ENCODE measurements at regions not wholly inside any gene's neighbourhood (a gene's known extent, or its start where the extent isn't known, plus 50 kb on each side); places are given as distances from the start of the nearest gene placed in this dataset.

DNA sequence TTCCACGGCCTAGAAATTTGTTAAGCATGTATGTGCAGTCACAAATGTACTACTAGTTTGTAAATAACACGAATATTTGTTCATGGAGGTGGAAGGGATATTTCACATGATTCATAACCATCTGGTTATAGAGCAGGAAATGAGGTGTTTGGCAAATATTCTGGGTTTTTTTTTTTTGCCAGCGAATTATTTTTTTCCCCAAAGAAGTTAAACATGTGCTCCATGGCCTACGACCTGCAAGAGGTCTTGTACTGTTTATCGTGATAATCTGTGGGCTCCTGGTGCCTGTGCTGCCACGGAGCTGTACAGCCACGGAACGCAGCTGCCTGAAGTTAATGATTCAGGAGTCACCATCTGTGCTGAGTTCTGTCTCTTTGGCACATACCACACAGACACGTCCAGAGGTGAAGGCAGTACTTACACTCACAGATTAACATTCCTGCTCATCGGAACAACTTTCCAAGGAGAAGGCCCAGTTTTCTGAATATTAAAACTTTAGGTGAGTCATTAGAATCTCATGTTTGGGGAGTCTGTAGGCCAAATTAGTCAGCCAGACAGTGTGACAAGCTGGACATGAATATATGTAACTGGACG lies 156.3 kb downstream of the TMX1 start:
- DNase-seq: no peak
- Mint-ChIP-seq H3K4me3 (no peak overlapping the region), H3K4me1 (no peaks in the 10 kb centered on the region), H3K27me3 (peaks cover 7% of the 10 kb centered on the region), H3K27ac (no peak overlapping the region), H3K36me3 (no peaks in the 10 kb centered on the region), H3K9me3 (no peaks in the 10 kb centered on the region)
- CTCF ChIA-PET: no interaction called here

DNA sequence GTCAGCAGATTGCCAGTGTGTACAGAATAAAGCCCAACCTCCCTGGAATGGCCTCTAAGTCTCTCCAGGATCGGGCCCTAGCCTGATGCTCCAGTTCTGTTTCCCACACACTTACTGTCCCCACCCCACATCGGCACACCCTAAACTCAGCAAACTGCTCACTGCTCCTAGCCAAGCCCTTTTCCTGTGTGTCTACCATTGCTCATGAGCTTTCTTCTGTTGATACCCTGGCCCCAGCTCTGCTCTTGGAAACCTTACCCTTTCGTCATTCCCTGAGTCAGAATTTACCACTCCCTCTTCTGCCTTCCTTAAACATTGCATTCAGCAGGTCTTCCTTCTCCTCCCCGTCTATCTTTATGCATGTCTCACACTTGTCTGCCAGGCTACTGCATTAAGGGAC lies 158.9 kb downstream of the TMX1 start:
- CTCF ChIA-PET: no interaction called here
- H3K36me3 Mint-ChIP-seq: no peaks in the 10 kb centered on the region
- H3K27me3 Mint-ChIP-seq: peaks cover 7% of the 10 kb centered on the region
- H3K9me3 Mint-ChIP-seq: no peaks in the 10 kb centered on the region
- H3K4me1 Mint-ChIP-seq: no peaks in the 10 kb centered on the region
- H3K4me3 Mint-ChIP-seq: no peak overlapping the region
- no peak for DNase-seq
- H3K27ac Mint-ChIP-seq: no peak overlapping the region

DNA sequence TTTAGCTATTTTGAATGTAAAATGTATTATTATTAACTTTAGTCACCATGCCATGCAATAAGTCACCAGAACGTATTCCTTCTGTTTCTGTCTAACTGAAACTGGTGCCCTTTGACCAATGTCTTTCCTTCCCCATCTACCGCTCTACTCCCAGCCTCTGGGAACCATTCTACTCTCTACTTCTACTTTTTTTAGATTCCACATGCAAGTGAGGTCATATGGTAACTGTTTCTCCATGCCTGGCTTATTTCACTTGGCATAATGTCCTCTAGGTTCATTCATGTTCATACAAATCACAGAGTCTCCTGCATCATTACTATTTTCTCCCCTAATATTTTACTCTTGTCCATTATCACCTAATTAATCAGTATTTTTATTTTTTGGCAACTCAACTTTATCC lies 160.1 kb downstream of the TMX1 start:
- Mint-ChIP-seq H3K9me3 (no peaks in the 10 kb centered on the region), H3K27ac (no peak overlapping the region), H3K27me3 (peaks cover 7% of the 10 kb centered on the region), H3K4me3 (no peak overlapping the region), H3K4me1 (no peaks in the 10 kb centered on the region), H3K36me3 (no peaks in the 10 kb centered on the region)
- CTCF ChIA-PET: no interaction called here
- no peak for DNase-seq

DNA sequence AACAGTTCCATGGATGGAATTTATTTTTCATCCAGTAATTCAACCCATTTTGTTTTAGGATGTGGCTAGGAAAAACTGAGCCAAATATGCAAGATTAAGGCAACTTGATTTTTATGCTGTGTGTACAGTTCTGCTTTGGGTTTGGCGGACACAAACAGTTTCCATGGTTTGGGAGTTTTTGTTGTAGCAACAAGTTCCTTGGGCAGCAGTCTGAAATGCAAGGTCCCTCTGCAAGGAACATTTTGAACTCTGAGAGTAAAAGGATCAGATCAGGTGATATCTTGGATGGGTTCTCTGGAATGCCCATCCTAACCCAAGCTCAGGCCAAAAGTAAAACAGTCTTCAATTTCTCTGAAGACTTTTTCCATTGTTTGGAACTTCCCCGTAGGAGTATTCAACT lies 161.2 kb downstream of the TMX1 start:
- DNase-seq: no peak
- CTCF ChIA-PET: no interaction called here
- Mint-ChIP-seq H3K36me3 (no peaks in the 10 kb centered on the region), H3K9me3 (no peaks in the 10 kb centered on the region), H3K27me3 (peaks cover 7% of the 10 kb centered on the region), H3K4me1 (no peaks in the 10 kb centered on the region), H3K27ac (no peak overlapping the region), H3K4me3 (no peak overlapping the region)

DNA sequence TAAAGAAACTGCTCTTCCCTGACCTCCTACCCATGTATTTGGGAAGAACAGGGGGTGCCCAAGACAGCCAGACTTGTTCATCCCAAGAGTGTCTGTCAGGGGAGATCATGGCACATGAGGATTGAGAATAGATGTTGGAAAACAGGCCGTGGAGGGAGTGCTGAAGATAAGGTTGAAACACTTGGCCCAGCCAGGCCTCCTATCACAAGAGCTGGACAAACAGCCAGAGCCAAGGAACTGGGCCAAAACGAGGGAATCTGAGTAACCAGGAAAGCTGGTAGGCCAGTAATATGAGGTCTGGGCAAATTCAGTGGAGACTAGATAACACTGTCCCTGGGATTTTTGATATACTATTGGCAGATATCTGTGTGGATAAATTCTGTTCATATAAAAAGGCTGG lies 161.7 kb downstream of the TMX1 start:
- H3K36me3 Mint-ChIP-seq: no peaks in the 10 kb centered on the region
- peaks cover 7% of the 10 kb centered on the region for H3K27me3 Mint-ChIP-seq
- no peaks in the 10 kb centered on the region for H3K9me3 Mint-ChIP-seq
- no peak overlapping the region for H3K4me3 Mint-ChIP-seq
- H3K27ac Mint-ChIP-seq: no peak overlapping the region
- no peaks in the 10 kb centered on the region for H3K4me1 Mint-ChIP-seq
- CTCF ChIA-PET: no interaction called here
- DNase-seq: no peak

DNA sequence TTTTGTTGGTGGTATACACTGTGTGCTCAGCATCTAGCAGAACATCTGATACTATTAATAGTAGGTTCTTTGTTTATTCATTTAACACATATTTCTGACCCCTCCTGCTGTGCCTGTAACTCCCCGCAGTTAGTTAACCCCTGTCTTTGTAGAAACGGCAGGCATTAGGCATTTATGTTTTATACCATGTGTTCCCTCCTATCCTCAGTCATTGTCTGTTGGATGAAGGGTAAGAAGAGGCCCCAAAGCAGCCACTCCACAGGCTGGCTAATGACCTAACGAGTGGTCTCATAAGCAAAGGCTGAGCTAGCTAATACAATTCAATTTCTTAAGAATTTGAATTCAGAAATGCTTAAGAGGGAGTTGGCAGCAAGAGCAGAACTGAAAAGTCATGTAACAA lies 170.8 kb downstream of the TMX1 start:
- Mint-ChIP-seq H3K9me3 (peaks cover 6% of the 10 kb centered on the region), H3K27ac (no peak overlapping the region), H3K4me3 (no peak overlapping the region), H3K27me3 (no peaks in the 10 kb centered on the region), H3K4me1 (no peaks in the 10 kb centered on the region), H3K36me3 (no peaks in the 10 kb centered on the region)
- DNase-seq: no peak
- CTCF ChIA-PET: no interaction called here

DNA sequence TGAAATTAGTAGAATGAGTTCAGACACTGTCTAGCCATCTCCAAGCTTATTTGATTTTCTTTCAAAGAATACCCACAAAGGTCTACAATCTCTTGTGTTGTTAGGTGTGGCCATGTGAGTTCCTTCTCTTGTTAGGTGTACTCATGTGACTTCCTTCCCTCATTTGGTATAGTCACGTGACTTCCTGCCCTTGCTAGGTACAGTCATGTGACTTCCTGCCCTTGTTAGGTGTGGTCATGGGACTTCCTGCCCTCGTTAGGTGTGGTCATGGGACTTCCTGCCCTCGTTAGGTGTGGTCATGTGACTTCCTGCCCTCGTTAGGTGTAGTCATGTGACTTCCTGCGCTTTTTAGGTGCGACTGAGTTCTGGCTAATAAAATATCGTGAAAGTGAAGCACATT lies 179.6 kb downstream of the TMX1 start:
- H3K4me3 Mint-ChIP-seq: peak overlapping the region; percentile 6
- peak overlapping the region; percentile 87 for H3K27ac Mint-ChIP-seq
- CTCF ChIA-PET: no interaction called here
- DNase-seq: peak; percentile 57
- no peaks in the 10 kb centered on the region for H3K27me3 Mint-ChIP-seq
- H3K36me3 Mint-ChIP-seq: peaks cover 9% of the 10 kb centered on the region
- H3K4me1 Mint-ChIP-seq: peaks cover 14% of the 10 kb centered on the region
- peaks cover 39% of the 10 kb centered on the region for H3K9me3 Mint-ChIP-seq

DNA sequence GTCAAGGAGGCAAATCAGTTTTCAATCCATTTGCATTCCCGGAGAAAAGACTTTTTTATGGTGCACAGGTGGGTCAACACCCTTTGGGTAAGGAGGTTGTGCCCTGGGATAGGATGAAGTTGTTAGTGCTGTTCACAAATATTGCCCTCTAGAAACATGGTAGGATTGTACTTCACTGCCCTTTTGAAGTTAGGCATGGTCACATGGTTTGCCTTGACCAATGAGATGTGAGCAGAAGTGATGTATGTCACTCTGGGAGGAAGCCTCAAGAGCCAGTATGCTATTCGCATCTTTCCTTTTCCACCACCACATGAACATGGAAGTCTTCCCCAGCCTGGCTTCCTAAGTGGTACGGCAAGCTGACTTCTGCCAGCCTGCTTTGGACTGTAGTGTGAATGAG lies 182.7 kb downstream of the TMX1 start:
- CTCF ChIA-PET: interaction anchor here (1.1 kb wide), 1 partner anchor 357 kb away, joined by 4 read pairs; no protein-coding TSS in a partner anchor
- Mint-ChIP-seq H3K27me3 (no peaks in the 10 kb centered on the region), H3K4me1 (peaks cover 14% of the 10 kb centered on the region), H3K4me3 (no peak overlapping the region), H3K27ac (no peak overlapping the region), H3K9me3 (peaks cover 32% of the 10 kb centered on the region), H3K36me3 (peaks cover 9% of the 10 kb centered on the region)
- no peak for DNase-seq

DNA sequence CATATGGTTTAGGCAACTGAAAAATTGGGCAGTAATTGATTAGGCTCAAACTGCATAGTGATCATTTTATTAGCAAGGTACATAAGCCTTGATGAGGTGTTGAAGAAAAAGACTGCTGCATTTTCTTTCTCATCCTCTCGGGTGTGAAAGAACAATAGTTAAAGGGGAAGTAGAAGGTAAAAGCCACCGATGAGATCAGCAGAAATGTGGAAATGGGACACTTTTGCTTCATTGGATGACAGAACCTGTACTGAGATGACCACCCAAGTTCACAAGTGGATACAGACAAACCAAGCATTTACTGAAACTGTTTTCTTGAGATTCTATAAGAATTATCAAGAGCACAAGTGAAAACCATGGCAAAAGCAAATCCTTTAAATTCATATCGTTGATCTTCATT lies 184.0 kb downstream of the TMX1 start:
- H3K4me3 Mint-ChIP-seq: no peak overlapping the region
- DNase-seq: no peak
- H3K4me1 Mint-ChIP-seq: peaks cover 14% of the 10 kb centered on the region
- H3K36me3 Mint-ChIP-seq: peaks cover 9% of the 10 kb centered on the region
- peaks cover 5% of the 10 kb centered on the region for H3K27me3 Mint-ChIP-seq
- CTCF ChIA-PET: no interaction called here
- H3K9me3 Mint-ChIP-seq: peaks cover 28% of the 10 kb centered on the region
- no peak overlapping the region for H3K27ac Mint-ChIP-seq

DNA sequence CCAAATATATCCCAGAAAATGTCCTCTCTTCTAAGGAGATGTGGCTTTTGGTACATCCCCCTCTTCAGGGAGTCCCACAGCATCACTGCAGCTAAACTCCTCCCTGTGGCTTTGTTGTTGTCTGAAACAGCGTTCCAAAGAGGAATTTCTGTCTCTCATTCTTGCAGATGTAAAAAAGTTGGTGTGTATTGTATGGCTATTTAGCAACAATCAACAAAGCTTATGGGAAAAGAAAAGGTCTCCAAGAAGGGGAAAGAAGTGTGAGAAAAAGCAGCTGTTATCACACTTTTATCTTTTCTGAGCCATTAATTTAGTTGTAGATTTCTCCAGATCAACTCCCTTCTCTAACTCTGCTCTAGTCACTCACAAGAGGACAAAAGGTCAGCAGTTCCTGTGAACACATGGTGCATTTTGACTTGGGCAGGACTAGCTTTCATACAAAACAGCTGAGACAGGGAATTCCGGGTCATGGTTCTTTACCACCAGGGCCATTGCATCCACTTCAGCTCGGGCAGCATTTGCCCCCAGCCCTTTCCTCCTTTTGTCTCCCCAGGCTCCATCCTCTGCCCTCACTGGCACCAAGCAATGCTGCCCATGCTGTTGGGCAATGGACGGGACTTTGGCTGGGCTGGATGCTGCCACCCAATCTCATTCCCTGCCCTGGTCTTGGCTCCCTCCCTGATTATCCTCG lies 184.7 kb downstream of the TMX1 start:
- peaks cover 6% of the 10 kb centered on the region for H3K36me3 Mint-ChIP-seq
- H3K9me3 Mint-ChIP-seq: peaks cover 23% of the 10 kb centered on the region
- no peak for DNase-seq
- H3K4me3 Mint-ChIP-seq: no peak overlapping the region
- peaks cover 5% of the 10 kb centered on the region for H3K27me3 Mint-ChIP-seq
- CTCF ChIA-PET: no interaction called here
- H3K27ac Mint-ChIP-seq: no peak overlapping the region
- peaks cover 10% of the 10 kb centered on the region for H3K4me1 Mint-ChIP-seq

DNA sequence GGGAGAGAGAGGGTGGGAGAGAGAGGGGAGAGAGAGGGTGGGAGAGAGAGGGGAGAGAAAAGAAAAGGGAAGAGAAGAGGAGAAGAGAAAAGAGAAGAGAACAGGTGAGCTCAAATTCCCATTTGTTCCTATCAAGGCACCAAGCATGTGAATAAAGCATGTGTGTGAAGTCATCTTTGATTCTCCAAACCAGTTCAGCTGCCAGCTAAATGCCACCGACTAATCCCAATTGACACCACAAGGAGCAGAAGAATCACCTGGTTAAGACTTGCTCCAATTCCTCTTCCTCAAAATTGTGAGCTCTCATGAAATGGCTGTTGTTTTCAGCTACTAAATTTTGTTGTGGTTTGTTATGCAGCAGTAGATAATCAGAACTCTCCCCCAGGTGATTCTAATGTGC lies 188.9 kb downstream of the TMX1 start:
- Mint-ChIP-seq H3K4me1 (no peaks in the 10 kb centered on the region), H3K9me3 (no peaks in the 10 kb centered on the region), H3K4me3 (no peak overlapping the region), H3K27me3 (peaks cover 5% of the 10 kb centered on the region), H3K36me3 (no peaks in the 10 kb centered on the region), H3K27ac (no peak overlapping the region)
- DNase-seq: no peak
- CTCF ChIA-PET: no interaction called here

DNA sequence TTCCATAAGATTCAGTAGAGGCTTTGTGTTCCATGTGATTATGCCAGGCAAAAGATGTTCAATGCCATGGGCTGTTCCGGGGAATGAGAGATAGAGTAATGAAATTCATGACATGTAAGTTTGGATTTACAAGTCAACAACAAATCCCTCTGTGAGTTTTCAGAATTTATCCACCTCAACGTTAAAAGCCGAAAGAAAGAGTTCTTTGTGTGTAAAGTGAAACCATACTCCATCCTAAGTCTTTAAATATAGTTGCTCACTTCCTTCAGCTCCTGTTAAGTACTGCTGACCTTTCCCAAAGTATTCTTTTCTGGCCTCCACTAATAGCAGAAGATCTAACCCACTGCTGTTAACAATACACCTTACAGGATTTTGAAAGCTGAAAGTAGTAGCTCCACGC lies 190.0 kb downstream of the TMX1 start:
- H3K4me1 Mint-ChIP-seq: no peaks in the 10 kb centered on the region
- H3K36me3 Mint-ChIP-seq: no peaks in the 10 kb centered on the region
- no peak overlapping the region for H3K4me3 Mint-ChIP-seq
- peaks cover 5% of the 10 kb centered on the region for H3K27me3 Mint-ChIP-seq
- H3K27ac Mint-ChIP-seq: no peak overlapping the region
- DNase-seq: no peak
- CTCF ChIA-PET: no interaction called here
- no peaks in the 10 kb centered on the region for H3K9me3 Mint-ChIP-seq

DNA sequence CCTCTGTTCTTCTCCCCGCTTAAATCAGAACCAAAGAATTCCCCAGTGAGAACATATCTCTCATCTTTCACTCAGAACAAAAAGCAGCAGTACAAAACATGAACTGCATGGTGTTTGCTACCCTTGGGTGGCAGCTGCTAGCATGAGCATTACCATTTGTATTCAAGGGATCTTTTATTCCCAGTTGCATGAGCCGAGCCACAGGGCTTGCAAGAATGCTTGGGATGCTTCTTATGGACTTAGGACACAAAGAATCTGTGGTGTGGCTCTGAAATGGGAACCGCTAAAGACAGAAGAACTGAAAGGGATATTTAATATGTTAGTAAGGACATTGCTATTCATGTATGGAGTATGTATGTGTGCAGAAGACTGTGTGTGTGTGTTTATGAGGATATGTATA lies 190.6 kb downstream of the TMX1 start:
- Mint-ChIP-seq H3K4me3 (no peak overlapping the region), H3K36me3 (no peaks in the 10 kb centered on the region), H3K27me3 (peaks cover 5% of the 10 kb centered on the region), H3K27ac (no peak overlapping the region), H3K9me3 (no peaks in the 10 kb centered on the region), H3K4me1 (no peaks in the 10 kb centered on the region)
- CTCF ChIA-PET: no interaction called here
- DNase-seq: no peak

DNA sequence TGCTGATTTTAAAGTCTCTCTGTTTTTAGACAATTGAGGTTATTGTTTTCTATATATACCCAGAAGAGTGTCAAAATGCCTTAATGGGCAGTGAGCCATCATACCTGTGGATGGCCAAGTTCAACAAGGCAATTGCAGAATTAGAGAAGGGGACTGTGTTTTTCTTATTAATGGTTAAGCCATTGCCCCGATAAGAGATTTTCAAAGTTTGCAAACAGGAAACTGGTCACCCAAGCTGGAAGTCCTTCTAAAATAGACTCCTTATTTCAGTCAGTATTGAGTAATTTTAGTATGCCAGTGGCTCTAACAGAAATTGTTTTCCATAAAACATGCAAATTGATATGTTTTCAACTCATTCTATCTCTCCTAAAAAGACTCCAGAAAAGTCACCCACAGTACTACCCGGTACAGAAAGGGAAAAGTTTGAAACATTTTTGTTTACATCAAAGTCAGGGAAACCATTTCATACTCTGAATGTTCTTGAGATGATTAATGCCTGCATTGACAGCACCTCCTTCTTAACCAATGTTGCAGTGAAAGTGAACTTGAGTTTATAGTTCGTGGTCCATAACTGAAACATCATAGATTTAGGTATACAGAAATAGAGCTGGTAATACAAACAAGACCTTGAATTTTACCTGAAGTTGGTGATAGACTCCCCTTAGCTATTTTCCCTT lies 191.1 kb downstream of the TMX1 start:
- no peaks in the 10 kb centered on the region for H3K4me1 Mint-ChIP-seq
- no peak for DNase-seq
- no peak overlapping the region for H3K4me3 Mint-ChIP-seq
- no peak overlapping the region for H3K27ac Mint-ChIP-seq
- H3K9me3 Mint-ChIP-seq: no peaks in the 10 kb centered on the region
- peaks cover 5% of the 10 kb centered on the region for H3K27me3 Mint-ChIP-seq
- no peaks in the 10 kb centered on the region for H3K36me3 Mint-ChIP-seq
- CTCF ChIA-PET: no interaction called here

DNA sequence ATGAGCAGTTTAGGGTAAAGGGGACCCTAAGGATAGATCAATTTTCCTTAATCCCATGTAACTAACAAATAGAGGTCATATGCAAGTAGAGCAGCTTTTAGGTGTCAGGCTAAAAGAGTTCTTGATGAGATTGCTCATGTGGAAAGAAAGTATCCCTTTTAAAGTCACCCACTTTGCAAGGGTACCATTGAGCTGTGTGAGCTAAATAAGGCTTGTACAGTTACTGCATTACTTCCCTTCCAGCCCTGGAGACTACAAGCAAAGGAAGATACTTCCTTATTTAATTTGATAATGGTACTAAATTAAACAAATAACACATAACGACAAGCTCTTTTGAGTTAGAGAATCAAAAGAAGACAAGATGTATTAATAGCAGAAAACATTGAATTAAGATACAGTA lies 191.7 kb downstream of the TMX1 start:
- H3K4me1 Mint-ChIP-seq: no peaks in the 10 kb centered on the region
- peaks cover 8% of the 10 kb centered on the region for H3K27me3 Mint-ChIP-seq
- no peak overlapping the region for H3K4me3 Mint-ChIP-seq
- H3K27ac Mint-ChIP-seq: no peak overlapping the region
- H3K9me3 Mint-ChIP-seq: no peaks in the 10 kb centered on the region
- no peaks in the 10 kb centered on the region for H3K36me3 Mint-ChIP-seq
- no peak for DNase-seq
- CTCF ChIA-PET: interaction anchor here (1.0 kb wide), 1 partner anchor 11 kb away, joined by 3 read pairs; no protein-coding TSS in a partner anchor
